ENCODE measurements at regions not wholly inside any gene's neighbourhood (a gene's known extent, or its start where the extent isn't known, plus 50 kb on each side); places are given as distances from the start of the nearest gene placed in this dataset.

GRCh38 chr2:850429-850828 is 100.2 kb upstream of the SNTG2 start:
- DNase-seq (ENCODE audit: low spot score, unreplicated experiment): no peak
- Mint-ChIP-seq H3K4me1 (ENCODE audit: low read depth) (no peaks in the 10 kb centered on the region), H3K36me3 (ENCODE audit: insufficient read depth) (no peaks in the 10 kb centered on the region), H3K27ac (no peak overlapping the region), H3K4me3 (ENCODE audit: low read depth) (no peak overlapping the region), H3K9me3 (ENCODE audit: low read depth) (no peaks in the 10 kb centered on the region), H3K27me3 (peaks cover 2% of the 10 kb centered on the region)
- no peak for TF ChIP-seq CTCF (IDR thresholded peaks at IDR 0.05; ENCODE audit: unreplicated experiment)

GRCh38 chr2:848099-848498 is 102.5 kb upstream of the SNTG2 start:
- Mint-ChIP-seq H3K27ac (no peak overlapping the region), H3K4me1 (ENCODE audit: low read depth) (no peaks in the 10 kb centered on the region), H3K4me3 (ENCODE audit: low read depth) (no peak overlapping the region), H3K9me3 (ENCODE audit: low read depth) (no peaks in the 10 kb centered on the region), H3K27me3 (peaks cover 13% of the 10 kb centered on the region), H3K36me3 (ENCODE audit: insufficient read depth) (no peaks in the 10 kb centered on the region)
- DNase-seq (ENCODE audit: low spot score, unreplicated experiment): no peak
- TF ChIP-seq CTCF (IDR thresholded peaks at IDR 0.05; ENCODE audit: unreplicated experiment): no peak

DNA sequence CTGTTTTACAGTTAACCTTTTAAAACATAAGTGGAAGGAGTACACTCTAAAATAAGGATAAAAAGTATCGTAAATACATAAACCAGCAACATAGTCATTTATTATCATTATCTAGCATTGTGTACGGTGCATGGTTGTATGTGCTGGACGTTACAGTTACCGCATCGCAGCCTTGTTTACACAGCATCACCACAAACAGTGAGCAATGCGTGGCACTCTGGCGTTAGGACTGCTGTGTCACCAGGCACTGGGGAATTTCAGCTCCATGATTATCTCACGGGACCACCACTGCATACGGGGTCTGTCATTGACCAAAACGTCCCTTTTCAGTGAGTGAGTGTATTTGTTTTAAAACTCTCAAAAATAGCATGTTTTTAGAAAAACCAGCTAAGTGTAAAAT is 103.0 kb upstream of the SNTG2 start:
- DNase-seq (ENCODE audit: low spot score, unreplicated experiment): no peak
- Mint-ChIP-seq H3K27me3 (peaks cover 13% of the 10 kb centered on the region), H3K27ac (no peak overlapping the region), H3K4me1 (ENCODE audit: low read depth) (no peaks in the 10 kb centered on the region), H3K36me3 (ENCODE audit: insufficient read depth) (no peaks in the 10 kb centered on the region), H3K9me3 (ENCODE audit: low read depth) (no peaks in the 10 kb centered on the region), H3K4me3 (ENCODE audit: low read depth) (no peak overlapping the region)
- no peak for TF ChIP-seq CTCF (IDR thresholded peaks at IDR 0.05; ENCODE audit: unreplicated experiment)

DNA sequence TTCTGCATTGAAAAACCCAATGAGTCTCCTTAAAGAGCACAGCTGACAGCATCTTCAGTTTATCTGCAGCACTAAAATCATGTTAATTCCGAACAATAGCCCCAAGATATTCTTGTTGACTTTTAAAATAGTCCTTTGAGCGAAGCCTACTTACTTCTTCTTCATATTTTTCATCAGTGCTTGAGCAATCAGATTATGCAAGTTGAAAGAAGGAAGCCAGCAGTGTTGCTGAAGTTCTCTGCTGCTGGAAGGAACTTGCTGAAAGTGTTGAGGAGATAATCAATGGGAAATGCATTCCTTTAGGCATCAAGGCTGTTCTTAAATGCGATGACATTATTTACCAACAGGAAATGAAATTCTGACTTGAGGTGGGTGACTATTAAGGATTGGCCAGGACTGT is 105.9 kb upstream of the SNTG2 start:
- H3K4me1 Mint-ChIP-seq (ENCODE audit: low read depth): no peaks in the 10 kb centered on the region

DNA sequence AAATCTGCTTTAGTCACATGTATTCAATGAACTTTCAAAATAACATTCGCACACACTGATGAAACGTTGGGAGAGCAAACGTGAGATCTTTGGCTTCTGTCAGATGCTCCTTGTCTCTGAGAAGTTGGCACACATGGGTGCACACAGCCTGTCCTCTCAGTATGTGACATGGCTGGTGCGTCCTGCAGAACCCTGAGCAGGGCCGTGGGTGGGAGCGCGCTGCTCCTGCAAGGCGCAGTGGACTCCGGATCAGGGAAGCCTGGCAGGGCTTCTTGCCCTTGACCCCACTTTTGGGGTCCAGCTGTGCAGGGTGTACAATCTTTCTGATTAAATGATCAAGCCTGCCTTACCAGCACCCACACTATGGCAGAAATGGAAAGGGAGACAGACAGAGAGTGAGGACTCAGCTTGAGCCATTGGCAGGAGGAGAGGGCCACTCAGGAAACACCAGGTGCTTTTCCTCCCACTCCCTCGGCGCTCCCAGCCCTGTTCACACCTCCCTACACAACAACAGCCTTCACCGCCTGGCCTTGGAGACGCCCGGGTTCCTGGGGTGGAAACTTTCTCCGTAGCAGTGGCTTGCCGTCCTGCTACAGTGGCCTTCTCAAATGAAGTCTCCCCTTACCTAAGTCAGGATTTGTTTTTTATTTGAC is 108.4 kb upstream of the SNTG2 start:
- no peak for DNase-seq (ENCODE audit: low spot score, unreplicated experiment)
- H3K27ac Mint-ChIP-seq: no peak overlapping the region
- H3K27me3 Mint-ChIP-seq: peaks cover 21% of the 10 kb centered on the region
- H3K9me3 Mint-ChIP-seq (ENCODE audit: low read depth): peaks cover 6% of the 10 kb centered on the region
- no peaks in the 10 kb centered on the region for H3K36me3 Mint-ChIP-seq (ENCODE audit: insufficient read depth)
- TF ChIP-seq CTCF (IDR thresholded peaks at IDR 0.05; ENCODE audit: unreplicated experiment): no peak
- H3K4me3 Mint-ChIP-seq (ENCODE audit: low read depth): no peak overlapping the region
- no peaks in the 10 kb centered on the region for H3K4me1 Mint-ChIP-seq (ENCODE audit: low read depth)

More for the DNA sequence above, 105.9 kb upstream of the SNTG2 start:
- no peak for DNase-seq (ENCODE audit: low spot score, unreplicated experiment)
- no peak for TF ChIP-seq CTCF (IDR thresholded peaks at IDR 0.05; ENCODE audit: unreplicated experiment)
- H3K9me3 Mint-ChIP-seq (ENCODE audit: low read depth): peaks cover 4% of the 10 kb centered on the region
- no peaks in the 10 kb centered on the region for H3K36me3 Mint-ChIP-seq (ENCODE audit: insufficient read depth)
- H3K27ac Mint-ChIP-seq: no peak overlapping the region
- H3K4me3 Mint-ChIP-seq (ENCODE audit: low read depth): no peak overlapping the region
- H3K27me3 Mint-ChIP-seq: peaks cover 16% of the 10 kb centered on the region
